HEK293 (cell line): ENCODE measurements at regions not wholly inside any gene's neighbourhood (a gene's known extent, or its start where the extent isn't known, plus 50 kb on each side); places are given as distances from the start of the nearest gene placed in this dataset.

Experiments
- PRDM4 ChIP-seq: fragments of 450-650 bp; formaldehyde crosslinking; IDR thresholded peaks from 2 replicates; pipeline ENCODE4 v1.5.1; 2017; ENCODE audit warnings: missing biosample characterization, missing genetic modification characterization
- ZNF830 ChIP-seq: fragments of 450-650 bp; IDR thresholded peaks from 2 replicates; pipeline ENCODE4 v1.5.0; 2018; ENCODE audit warnings: missing biosample characterization, missing genetic modification characterization, low read depth, mild to moderate bottlenecking, moderate library complexity

- TF ChIP-seq PRDM4 (tag by site-specific recombination): no peak
- TF ChIP-seq ZNF830 (tag by site-specific recombination): no peak
These were observed 64.2 kb upstream of the PDZRN4 start (continued) for GRCh38 chr12:41123871-41124270.
